Breast epithelium (tissue), 4 donors: ENCODE measurements at regions not wholly inside any gene's neighbourhood (a gene's known extent, or its start where the extent isn't known, plus 50 kb on each side); places are given as distances from the start of the nearest gene placed in this dataset.

Source experiments
- DNase-seq, 2 donors: peaks; one replicate each; pipeline ENCODE4 v3.0.0-alpha.2; 2019; ENCODE audit warnings: low spot score in 2 of 2
- H3K27ac ChIP-seq, 2 donors: fragments of 200-600 bp; sonication (generic) in 1 of 2; one replicate each; pipeline ENCODE4 v1.5.1; 2016 to 2019; ENCODE audit warnings: mild to moderate bottlenecking in 1 of 2
- H3K27me3 ChIP-seq, 2 donors: fragments of 200-600 bp; sonication (generic) in 1 of 2; one replicate each; pipeline versions ENCODE4 v1.5.1 to v1.6.0; 2017 to 2019; ENCODE audit warnings: control low read depth in 1 of 2, mild to moderate bottlenecking in 1 of 2
- H3K36me3 ChIP-seq: fragments of 200-600 bp; one replicate; pipeline ENCODE4 v1.5.1; 2019
- H3K4me1 ChIP-seq, 2 donors: fragments of 200-600 bp; sonication (generic); one replicate each; pipeline ENCODE4 v1.5.1; 2016 to 2019; ENCODE audit warnings: control low read depth in 1 of 2
- H3K4me3 ChIP-seq, 3 donors: fragments of 200-600 bp; sonication (generic); 1 replicate in 2 of 3; 2 replicates in 1 of 3; pipeline ENCODE4 v1.5.1; 2016 to 2019; ENCODE audit warnings: mild to moderate bottlenecking in 3 of 3, moderate library complexity in 2 of 3
- H3K9me3 ChIP-seq, 2 donors: fragments of 200-600 bp; sonication (generic) in 1 of 2; one replicate each; pipeline ENCODE4 v1.5.1; 2016 to 2019; ENCODE audit warnings: control low read depth in 1 of 2
- POLR2A ChIP-seq: fragments of 450-650 bp; IDR thresholded peaks from one replicate; pipeline ENCODE4 v1.6.1; 2016; ENCODE audit warnings: antibody characterized with exemption, mild to moderate bottlenecking, moderate library complexity
- POLR2AphosphoS5 ChIP-seq, 3 donors: sonication (generic); formaldehyde crosslinking; IDR thresholded peaks; one replicate each; pipeline ENCODE4 v1.6.1; 2017; ENCODE audit warnings: antibody characterized with exemption in 3 of 3
- intact Hi-C: fragments of 100-400 bp; cut with DNase I; formaldehyde crosslinking; loops from one replicate; pipeline ENCODE4 v1.15.1; 2023; ENCODE audit warnings: low total_unique reads
- TF ChIP-seq, protein P1 (sequence below), 3 donors: fragments of 450-650 bp; IDR thresholded peaks; one replicate each; pipeline ENCODE4 v1.5.1; 2016 to 2017; ENCODE audit warnings: antibody characterized with exemption in 3 of 3, mild to moderate bottlenecking in 3 of 3, moderate library complexity in 3 of 3

DNA sequence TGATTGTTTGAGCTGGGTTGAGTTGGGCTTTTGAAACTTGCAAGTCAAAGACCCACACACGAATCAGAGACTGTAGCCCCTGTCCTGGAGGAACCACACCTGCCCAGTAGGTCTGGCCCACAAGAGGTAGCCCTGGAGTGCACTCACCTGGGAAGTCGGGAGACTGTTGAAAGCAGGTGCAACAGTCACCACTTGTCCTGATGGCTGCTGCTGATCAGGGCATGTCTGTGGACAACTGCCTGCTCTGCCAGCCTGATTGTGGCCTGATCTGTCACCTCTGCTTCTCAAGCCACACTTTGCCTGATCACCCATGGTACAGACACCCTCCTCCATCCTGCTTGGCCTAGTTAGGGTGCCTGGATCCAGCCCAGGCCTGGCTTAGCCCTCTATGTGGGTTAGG, 105.0 kb upstream of the HAAO start:
- intact Hi-C loops, result no loop called here
- Histone ChIP-seq H3K4me3 (no peak overlapping the region), H3K4me1 (no peaks in the 10 kb centered on the region), H3K9me3 (no peaks in the 10 kb centered on the region), H3K27me3 (no peaks in the 10 kb centered on the region), H3K27ac (peak overlapping the region in 1 of 2 donors; percentile 55), H3K36me3 (no peaks in the 10 kb centered on the region)
- DNase-seq, result no peak
- TF ChIP-seq POLR2AphosphoS5 (IDR thresholded peaks at IDR 0.05) (no peak), POLR2A (no peak)
- TF ChIP-seq, protein P1, sequence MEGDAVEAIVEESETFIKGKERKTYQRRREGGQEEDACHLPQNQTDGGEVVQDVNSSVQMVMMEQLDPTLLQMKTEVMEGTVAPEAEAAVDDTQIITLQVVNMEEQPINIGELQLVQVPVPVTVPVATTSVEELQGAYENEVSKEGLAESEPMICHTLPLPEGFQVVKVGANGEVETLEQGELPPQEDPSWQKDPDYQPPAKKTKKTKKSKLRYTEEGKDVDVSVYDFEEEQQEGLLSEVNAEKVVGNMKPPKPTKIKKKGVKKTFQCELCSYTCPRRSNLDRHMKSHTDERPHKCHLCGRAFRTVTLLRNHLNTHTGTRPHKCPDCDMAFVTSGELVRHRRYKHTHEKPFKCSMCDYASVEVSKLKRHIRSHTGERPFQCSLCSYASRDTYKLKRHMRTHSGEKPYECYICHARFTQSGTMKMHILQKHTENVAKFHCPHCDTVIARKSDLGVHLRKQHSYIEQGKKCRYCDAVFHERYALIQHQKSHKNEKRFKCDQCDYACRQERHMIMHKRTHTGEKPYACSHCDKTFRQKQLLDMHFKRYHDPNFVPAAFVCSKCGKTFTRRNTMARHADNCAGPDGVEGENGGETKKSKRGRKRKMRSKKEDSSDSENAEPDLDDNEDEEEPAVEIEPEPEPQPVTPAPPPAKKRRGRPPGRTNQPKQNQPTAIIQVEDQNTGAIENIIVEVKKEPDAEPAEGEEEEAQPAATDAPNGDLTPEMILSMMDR (IDR thresholded peaks at IDR 0.05), result no peak

DNA sequence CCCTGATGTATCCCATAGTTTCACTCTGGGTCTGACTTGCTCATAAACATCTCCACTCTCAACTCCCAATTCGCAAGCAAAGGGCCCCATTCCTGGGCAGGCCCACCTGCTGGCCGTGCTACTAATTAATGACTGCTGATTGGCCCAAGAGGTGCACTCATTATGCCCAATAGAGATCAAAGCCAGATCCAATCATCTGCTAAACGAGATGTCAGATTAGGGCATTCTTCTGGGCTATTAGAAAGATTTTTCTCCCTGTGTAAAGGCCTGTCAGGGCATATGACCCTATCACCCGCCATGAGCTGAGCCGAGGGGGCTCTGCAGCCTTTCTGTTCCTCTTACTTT, 103.4 kb upstream of the HAAO start:
- H3K36me3 ChIP-seq, result no peaks in the 10 kb centered on the region
- TF ChIP-seq, protein P1 (IDR thresholded peaks at IDR 0.05), result no peak
- H3K27ac ChIP-seq, result no peak overlapping the region
- DNase-seq, result peak in 1 of 2 donors; percentile 10
- H3K4me1 ChIP-seq, result no peaks in the 10 kb centered on the region
- no peaks in the 10 kb centered on the region for H3K27me3 ChIP-seq
- intact Hi-C loops, result no loop called here
- no peak overlapping the region for H3K4me3 ChIP-seq
- H3K9me3 ChIP-seq, result no peaks in the 10 kb centered on the region

DNA sequence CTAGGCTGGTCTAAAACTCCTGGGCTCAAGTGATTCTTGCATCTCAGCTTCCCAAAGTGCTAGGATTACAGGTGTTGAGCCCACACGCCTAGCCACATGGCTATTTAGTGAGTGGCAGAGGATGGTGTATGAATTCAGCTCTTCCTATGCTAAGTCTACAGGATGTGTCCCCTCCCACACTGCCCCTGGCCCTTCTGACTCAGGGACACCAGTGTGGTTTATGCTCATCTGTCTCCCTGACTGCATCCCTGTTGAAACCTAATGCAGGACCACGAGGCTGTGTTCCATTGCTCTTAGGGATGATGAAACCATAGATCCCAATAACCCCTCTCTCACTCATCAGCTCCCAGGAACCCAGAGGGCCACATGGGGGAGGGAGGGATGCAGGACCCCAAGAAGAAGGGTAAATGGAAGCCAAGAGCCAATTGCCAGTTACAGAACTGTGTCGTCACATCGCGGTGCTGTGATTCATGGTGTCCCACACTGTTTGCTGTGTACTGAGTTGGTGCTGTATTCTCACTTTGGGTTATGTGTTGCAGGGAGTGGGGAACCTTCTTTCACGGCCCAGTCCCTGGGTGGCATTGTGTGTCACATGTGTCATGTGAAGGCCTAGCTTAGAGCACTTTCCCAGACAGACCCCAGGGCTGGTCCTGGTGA, 102.9 kb upstream of the HAAO start:
- Histone ChIP-seq H3K4me1 (no peaks in the 10 kb centered on the region), H3K27me3 (no peaks in the 10 kb centered on the region), H3K9me3 (no peaks in the 10 kb centered on the region), H3K4me3 (no peak overlapping the region), H3K36me3 (no peaks in the 10 kb centered on the region), H3K27ac (no peak overlapping the region)
- TF ChIP-seq, protein P1 (IDR thresholded peaks at IDR 0.05), result no peak
- TF ChIP-seq POLR2A, result no peak
- TF ChIP-seq POLR2AphosphoS5 (IDR thresholded peaks at IDR 0.05), result no peak
- intact Hi-C loops, result no loop called here
- DNase-seq, result peak in 1 of 2 donors; percentile 11

DNA sequence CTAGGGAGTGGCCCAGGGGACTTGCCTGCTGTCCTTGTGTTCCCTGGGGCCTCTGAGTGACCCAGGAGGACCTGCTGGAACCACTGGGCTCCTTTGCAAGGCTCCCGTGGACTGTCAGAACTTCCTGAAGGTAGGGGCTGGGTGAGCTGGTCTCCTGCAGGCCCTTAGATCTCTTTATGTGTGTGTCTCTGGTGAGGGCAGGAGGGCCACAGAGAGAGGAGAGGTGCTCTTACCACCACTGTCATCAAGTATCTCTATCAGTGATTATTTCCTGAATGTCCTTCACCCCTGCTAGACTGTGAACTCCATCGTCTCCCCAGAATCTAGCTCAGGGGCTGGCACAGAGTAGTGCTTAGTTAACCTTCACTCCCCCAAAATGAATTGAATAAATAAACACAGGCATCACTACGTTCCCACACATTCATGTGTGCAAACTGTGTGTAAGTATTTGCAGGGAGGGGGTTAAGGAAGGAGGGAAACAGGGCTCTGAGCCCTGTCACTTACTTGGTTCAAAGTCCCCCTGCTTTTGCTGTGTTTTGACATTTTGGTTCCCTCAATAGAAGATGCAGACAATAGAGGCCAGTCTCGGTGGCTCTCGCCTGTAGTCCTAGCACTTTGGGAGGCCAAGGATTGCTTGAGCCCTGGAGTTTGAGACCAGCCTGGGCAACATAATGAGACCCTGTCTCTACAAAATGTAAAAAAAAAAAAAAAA, 100.8 kb upstream of the HAAO start:
- no peaks in the 10 kb centered on the region for H3K27me3 ChIP-seq
- peak in 1 of 2 donors; percentile 11 for DNase-seq
- TF ChIP-seq, protein P1 (IDR thresholded peaks at IDR 0.05), result no peak
- TF ChIP-seq POLR2AphosphoS5 (IDR thresholded peaks at IDR 0.05), result no peak
- H3K36me3 ChIP-seq, result no peaks in the 10 kb centered on the region
- no peaks in the 10 kb centered on the region for H3K4me1 ChIP-seq
- intact Hi-C loops, result no loop called here
- no peak overlapping the region for H3K4me3 ChIP-seq
- no peak overlapping the region for H3K27ac ChIP-seq
- H3K9me3 ChIP-seq, result no peaks in the 10 kb centered on the region

DNA sequence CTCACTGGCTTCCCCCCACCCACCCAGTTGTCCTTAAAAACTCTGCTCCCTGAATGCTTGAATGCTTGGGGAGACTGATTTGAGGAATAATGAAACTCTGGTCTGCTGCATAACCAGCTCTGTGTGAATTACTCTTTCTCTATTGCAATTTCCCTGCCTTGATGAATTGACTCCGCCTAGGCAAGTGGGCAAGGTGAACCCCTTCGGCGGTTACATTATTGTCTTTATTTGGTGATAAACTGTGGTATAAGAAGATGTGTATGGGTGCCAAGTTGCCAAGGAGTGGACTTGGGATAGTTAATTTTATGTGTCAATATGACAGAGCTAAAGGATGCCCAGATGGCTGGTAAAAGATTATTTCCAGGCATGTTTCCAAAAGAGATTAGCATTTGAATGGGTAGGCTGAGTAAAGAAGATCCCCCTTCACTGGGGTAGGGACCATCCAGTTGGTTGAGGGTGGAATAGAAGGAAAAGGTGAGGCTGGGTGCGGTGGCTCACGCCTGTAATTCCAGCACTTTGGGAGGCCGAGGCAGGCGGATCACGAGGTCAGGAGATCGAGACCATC, 98.5 kb upstream of the HAAO start:
- intact Hi-C loops, result no loop called here
- Histone ChIP-seq H3K4me1 (no peaks in the 10 kb centered on the region), H3K27ac (no peak overlapping the region), H3K27me3 (no peaks in the 10 kb centered on the region), H3K9me3 (no peaks in the 10 kb centered on the region), H3K36me3 (no peaks in the 10 kb centered on the region), H3K4me3 (no peak overlapping the region)
- no peak for DNase-seq
- TF ChIP-seq POLR2AphosphoS5 (IDR thresholded peaks at IDR 0.05) (no peak), POLR2A (no peak)
- TF ChIP-seq, protein P1 (IDR thresholded peaks at IDR 0.05), result no peak
